HTR-8/SVneo (cell line): ENCODE measurements at regions not wholly inside any gene's neighbourhood (a gene's known extent, or its start where the extent isn't known, plus 50 kb on each side); places are given as distances from the start of the nearest gene placed in this dataset.

ENCODE experiments used
- DNase-seq: peaks from one replicate; pipeline ENCODE4 v3.0.0; 2011; ENCODE audit warnings: low spot score, mixed read lengths; ENCODE audit not compliant: insufficient read length
- FAIRE-seq: peaks from 2 replicates; lab custom pipeline; 2011; peaks lifted over from hg19 to GRCh38; lab: Jason Lieb, UNC

GRCh38 chr20:24150406-24150805 lies 161.8 kb upstream of the GGTLC1 start:
- no peak for DNase-seq
- no peak for FAIRE-seq

GRCh38 chr20:24149881-24150307 lies 161.3 kb upstream of the GGTLC1 start:
- DNase-seq, result no peak
- no peak for FAIRE-seq

- FAIRE-seq (no peak), DNase-seq (no peak)
These were observed 160.6 kb upstream of the GGTLC1 start for GRCh38 chr20:24149175-24149574.

- no peak for FAIRE-seq
- DNase-seq, result no peak
These were observed 159.8 kb upstream of the GGTLC1 start for GRCh38 chr20:24148372-24148771.

- no peak for FAIRE-seq
- no peak for DNase-seq
These were observed 159.4 kb upstream of the GGTLC1 start for GRCh38 chr20:24147961-24148360.

DNA sequence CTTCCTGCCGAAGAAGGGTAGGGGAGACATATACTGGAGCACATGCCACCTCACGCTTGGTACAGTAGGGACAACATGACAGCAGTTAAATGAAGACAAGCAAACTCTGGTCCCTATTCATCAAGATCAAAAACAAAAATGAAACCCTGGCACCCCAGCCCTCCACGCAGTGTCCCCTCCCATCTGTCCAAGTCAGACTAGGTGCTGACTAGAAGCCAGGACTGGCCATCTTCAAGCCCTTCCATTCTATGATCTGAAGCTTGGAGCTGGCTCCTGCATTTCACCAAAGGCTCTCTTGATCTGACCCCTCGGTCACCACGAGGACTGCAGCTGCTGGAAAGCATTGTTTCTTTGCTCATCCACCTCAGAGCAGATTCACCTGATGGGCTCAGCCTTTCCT lies 158.9 kb upstream of the GGTLC1 start:
- DNase-seq (no peak), FAIRE-seq (no peak)

DNA sequence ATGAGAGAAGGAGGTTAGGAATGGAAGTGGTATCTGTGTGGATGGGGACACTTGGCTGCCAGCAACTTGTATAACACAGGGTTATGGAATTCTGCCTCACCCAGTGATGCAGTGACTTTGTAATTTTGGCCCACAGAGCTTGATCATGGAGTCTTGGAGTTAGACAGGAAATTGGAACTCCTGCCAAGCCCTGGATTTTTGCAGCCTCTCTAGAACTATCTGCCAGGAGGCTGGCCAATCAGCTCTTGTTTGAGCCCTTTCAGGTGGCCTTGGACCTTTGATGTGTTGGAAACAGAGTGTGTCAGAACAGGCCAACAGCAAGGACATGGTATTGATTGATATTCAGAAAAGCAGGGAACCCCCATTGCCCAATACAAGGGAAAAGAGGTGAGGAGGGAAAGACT lies 157.7 kb upstream of the GGTLC1 start:
- FAIRE-seq, result no peak

DNA sequence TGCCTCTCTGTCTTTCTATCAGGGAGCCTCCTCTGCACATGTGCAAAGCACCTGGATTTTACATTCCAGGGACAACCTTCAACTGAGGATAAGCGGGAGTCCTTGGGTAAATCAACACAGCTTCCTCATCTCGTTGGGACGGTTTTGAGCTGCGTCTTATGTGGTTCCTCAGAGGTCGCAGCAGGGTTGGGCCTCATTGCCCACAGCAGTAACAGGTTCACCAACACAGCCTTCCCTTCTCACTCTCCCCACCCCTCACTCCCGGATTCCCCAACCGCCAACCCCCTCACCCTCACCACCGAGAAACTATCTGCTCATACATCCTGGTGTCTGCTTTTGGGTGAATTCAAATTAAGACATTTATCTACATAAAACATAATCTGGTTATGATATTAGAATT lies 155.8 kb upstream of the GGTLC1 start:
- DNase-seq (no peak), FAIRE-seq (no peak)

More for the DNA sequence above, 157.7 kb upstream of the GGTLC1 start:
- DNase-seq, result no peak

DNA sequence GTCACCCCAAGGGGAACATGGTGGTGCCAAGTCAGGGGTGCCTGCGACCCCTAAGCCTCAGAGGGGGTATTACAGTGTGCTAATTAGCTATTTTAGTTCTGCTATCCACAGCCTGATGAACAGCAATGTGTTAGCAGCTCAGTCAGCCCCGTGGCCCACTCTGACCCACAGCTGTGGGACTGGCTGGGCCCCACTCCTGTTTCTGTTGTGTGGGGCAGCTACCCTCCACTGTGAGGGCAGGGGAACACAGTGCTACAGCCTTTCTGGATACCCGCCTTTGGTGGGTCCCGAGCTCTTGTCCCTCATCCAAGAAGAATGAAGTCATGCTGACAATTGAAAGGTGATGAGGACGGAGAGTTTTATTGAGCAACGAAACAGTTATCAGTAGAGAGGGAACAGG lies 152.5 kb upstream of the GGTLC1 start:
- FAIRE-seq (no peak), DNase-seq (no peak)

- DNase-seq, result no peak
- no peak for FAIRE-seq
These were observed 151.3 kb upstream of the GGTLC1 start for GRCh38 chr20:24139846-24140245.

DNA sequence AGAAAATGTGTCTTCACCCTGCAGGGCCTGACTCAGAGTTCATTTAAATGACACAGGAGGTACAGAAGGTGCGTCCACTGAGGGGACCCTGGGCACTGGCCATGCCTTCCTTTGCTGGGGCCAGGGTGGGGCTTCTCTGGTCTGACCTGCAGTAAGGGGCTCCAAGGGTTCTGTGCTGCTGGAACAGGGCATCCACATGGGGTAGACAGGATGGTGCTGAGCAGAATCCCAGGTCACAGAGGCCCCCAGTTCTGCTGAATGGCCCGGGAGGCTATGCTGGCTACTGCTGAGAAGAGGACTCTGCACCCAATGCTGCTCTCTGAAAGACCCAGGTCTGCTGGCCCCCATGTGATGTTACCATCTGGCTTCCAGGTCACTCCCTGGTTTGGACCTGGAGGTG lies 150.4 kb upstream of the GGTLC1 start:
- DNase-seq (no peak), FAIRE-seq (no peak)

DNA sequence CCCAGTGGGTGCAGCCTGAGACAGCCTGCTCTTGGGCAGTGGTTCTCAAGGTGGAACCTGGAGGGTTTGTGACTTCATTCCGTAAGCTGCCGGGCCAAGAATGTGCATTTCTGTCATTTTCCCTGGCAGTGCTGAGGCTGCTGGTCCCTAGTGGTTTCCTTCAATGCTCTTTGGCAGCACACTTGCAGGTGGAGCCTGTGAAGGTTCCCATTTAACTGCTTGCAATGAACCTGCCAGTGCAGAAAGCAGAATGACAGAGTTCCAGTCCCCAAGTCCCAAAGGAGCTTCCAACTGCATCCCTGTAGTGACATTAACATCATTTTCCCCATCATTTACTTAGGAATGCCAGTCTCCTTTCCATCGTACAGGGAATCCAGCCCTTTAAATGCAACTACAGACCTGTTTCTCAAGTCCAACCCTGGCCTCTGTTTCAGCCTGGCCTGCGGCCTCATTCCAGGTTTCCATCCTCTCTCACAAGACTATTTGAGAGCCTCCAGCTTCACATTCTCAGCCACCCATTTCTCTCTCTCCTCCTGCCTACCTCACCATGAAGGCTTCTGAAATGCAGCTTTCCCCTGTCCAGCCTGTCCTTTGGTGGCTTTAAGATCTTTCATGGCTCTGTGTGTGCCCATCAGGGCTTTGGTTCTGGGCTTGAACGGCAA lies 149.7 kb upstream of the GGTLC1 start:
- DNase-seq (no peak), FAIRE-seq (no peak)

DNA sequence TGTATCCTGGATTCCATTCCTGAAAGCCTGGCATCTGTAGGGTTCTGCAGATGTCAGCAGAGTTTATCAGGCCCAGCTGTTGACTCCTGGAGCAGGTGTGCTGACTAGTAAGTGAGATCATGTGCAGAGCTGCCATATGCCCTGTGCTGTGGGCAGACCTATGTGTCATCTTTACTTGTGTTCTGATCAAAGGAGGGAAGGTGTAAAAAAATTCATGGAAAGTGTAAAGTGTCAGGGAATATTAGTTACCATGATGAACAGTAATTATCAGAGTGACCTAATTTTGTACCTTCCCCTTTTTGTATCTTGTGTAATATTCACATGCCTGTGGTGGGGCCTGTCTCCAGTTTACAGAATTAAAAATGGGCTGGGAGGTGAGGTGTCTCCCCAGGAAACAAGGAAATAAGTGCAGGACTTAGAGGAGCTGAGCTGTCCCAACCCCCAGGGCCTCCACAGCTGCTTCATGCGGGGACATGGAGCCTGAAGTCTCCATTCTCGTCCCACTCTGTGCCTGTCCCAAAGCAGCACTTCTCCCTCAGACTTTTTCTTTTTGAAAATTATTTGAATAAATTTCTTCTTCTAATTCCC lies 148.2 kb upstream of the GGTLC1 start:
- DNase-seq (no peak), FAIRE-seq (no peak)

DNA sequence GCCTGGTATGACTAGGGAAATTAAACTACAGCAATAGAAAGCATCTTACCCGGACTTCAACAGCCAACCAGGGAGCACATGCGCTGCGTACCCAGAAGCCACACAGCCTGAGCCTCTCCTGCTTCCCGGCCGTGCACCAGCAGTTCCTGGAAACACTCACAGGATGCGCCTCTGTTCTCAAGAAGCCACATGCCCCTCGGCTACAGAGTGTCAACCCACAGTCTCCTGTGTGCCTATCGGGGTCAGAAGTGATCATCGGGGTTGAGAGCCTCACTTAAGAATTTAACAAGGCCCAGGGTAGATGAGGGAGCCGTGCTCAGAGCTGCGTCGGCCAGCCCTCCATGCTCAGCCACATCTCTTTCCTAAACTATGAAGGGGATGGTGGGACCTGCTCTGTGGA lies 147.2 kb upstream of the GGTLC1 start:
- no peak for FAIRE-seq
- DNase-seq, result no peak

- DNase-seq (no peak), FAIRE-seq (no peak)
These were observed 146.4 kb upstream of the GGTLC1 start for GRCh38 chr20:24134930-24135329.

DNA sequence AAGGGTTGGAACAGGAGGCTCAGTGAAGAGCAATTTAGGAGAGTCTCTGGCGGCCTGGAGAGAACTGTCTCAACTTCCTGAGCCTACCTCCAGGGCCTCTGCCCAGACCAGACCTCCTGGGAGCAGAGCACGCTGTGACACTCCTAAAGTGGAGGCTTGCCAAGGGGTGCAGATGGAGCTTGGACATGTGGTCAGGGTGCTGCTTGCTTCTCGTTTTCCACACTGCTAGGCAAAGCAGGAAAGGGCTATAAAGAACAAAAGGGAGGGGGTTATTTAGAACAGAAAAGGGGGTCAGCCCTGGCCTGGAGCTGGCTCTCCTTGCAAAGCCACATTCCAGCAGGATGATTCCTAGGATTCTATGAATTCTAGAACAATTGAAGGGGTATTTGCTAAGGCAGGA lies 145.7 kb upstream of the GGTLC1 start:
- DNase-seq (no peak), FAIRE-seq (no peak)

GRCh38 chr20:24132246-24132645 lies 143.7 kb upstream of the GGTLC1 start:
- FAIRE-seq, result no peak
- no peak for DNase-seq

GRCh38 chr20:24131684-24132083 lies 143.1 kb upstream of the GGTLC1 start:
- no peak for FAIRE-seq
- DNase-seq, result no peak

DNA sequence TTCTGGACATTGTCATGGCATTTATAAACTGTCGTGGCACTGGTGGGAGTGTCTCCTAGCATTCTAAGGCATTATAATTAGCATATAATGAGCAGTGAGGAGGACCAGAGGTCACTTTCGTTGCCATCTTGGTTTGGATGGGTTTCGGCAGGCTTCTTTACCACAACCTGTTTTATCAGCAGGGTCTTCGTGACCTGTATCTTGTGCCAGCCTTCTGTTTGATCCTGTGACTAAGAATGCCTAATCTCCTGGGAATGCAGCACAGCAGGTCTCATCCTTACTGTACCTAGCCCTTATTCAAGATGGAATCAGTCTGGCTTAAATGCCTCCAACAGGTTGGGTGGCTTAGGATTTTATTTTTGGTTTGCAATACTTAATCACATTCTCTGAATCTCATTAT lies 142.7 kb upstream of the GGTLC1 start:
- no peak for DNase-seq
- no peak for FAIRE-seq

DNA sequence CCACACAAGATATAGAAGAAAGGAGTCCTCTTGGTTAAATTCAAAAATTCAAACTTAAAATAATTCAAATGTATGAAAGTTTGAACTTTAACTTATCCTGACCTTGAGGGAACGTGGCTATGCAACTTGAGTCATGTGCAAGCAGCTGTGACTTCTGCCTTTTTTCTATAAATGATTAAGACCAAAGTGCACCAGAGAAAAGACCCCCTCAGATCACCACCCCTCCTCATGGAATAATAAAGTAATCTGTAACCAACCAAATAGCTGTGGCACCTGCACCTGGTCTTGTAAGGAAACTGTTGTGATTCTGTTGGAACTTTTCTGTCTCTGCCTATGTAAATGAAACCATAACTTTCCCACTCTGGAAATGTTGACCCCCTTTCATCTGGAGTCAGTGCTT lies 141.1 kb upstream of the GGTLC1 start:
- DNase-seq (no peak), FAIRE-seq (no peak)

- no peak for FAIRE-seq
- DNase-seq, result no peak
These were observed 136.5 kb upstream of the GGTLC1 start for GRCh38 chr20:24124951-24125650.

- no peak for FAIRE-seq
- no peak for DNase-seq
These were observed 135.4 kb upstream of the GGTLC1 start for GRCh38 chr20:24124003-24124402.
